ENCODE measurements at regions not wholly inside any gene's neighbourhood (a gene's known extent, or its start where the extent isn't known, plus 50 kb on each side); places are given as distances from the start of the nearest gene placed in this dataset.

GRCh38 chr2:83291083-83291482 lies 1168.0 kb downstream of the SUCLG1 start:
- no peak for TF ChIP-seq CTCF (IDR thresholded peaks at IDR 0.05; ENCODE audit: borderline replicate concordance, extremely low read depth, insufficient read depth)
- no peak overlapping the region for H3K9ac ChIP-seq (ENCODE audit: low read length in 3 of 3)
- no peak overlapping the region for H3K27ac ChIP-seq (ENCODE audit: low read depth in 2 of 2, low read length in 2 of 2)
- DNase-seq: no peak
- FAIRE-seq: no peak
- no peaks in the 10 kb centered on the region for H3K4me1 ChIP-seq (ENCODE audit: control insufficient read depth in 2 of 3, insufficient read depth in 2 of 3, low read depth in 1 of 3, low read length in 3 of 3)
- intact Hi-C loops (cut with DNase I): no loop called here
- no peaks in the 10 kb centered on the region for H3K36me3 ChIP-seq (ENCODE audit: control insufficient read depth in 2 of 3, insufficient read depth in 3 of 3, low read length in 3 of 3)
- no peaks in the 10 kb centered on the region for H3K27me3 ChIP-seq (ENCODE audit: control insufficient read depth, insufficient read depth, low read length)
- H3K4me3 ChIP-seq (ENCODE audit: low read length in 3 of 3): no peak overlapping the region
- H3K9me3 ChIP-seq (ENCODE audit: control insufficient read depth in 2 of 3, insufficient read depth in 1 of 3, low read length in 3 of 3): no peaks in the 10 kb centered on the region

- Histone ChIP-seq H3K9ac (ENCODE audit: low read length in 3 of 3) (no peak overlapping the region), H3K4me3 (ENCODE audit: low read length in 3 of 3) (no peak overlapping the region), H3K27ac (ENCODE audit: low read depth in 2 of 2, low read length in 2 of 2) (no peak overlapping the region), H3K27me3 (ENCODE audit: control insufficient read depth, insufficient read depth, low read length) (no peaks in the 10 kb centered on the region), H3K4me1 (ENCODE audit: control insufficient read depth in 2 of 3, insufficient read depth in 2 of 3, low read depth in 1 of 3, low read length in 3 of 3) (no peaks in the 10 kb centered on the region), H3K9me3 (ENCODE audit: control insufficient read depth in 2 of 3, insufficient read depth in 1 of 3, low read length in 3 of 3) (no peaks in the 10 kb centered on the region), H3K36me3 (ENCODE audit: control insufficient read depth in 2 of 3, insufficient read depth in 3 of 3, low read length in 3 of 3) (no peaks in the 10 kb centered on the region)
- no peak for TF ChIP-seq CTCF (IDR thresholded peaks at IDR 0.05; ENCODE audit: borderline replicate concordance, extremely low read depth, insufficient read depth)
- DNase-seq (peak in 2 of 5 donors; percentile 17 to 48), FAIRE-seq (no peak)
- intact Hi-C loops (cut with DNase I): no loop called here
These were observed 1176.2 kb downstream of the SUCLG1 start for GRCh38 chr2:83282841-83283240.

- intact Hi-C loops (cut with DNase I): no loop called here
- FAIRE-seq: no peak
These were observed 1176.9 kb downstream of the SUCLG1 start for GRCh38 chr2:83282043-83282795.

More at GRCh38 chr2:83282043-83282795, 1176.9 kb downstream of the SUCLG1 start:
- no peak for TF ChIP-seq CTCF (IDR thresholded peaks at IDR 0.05; ENCODE audit: borderline replicate concordance, extremely low read depth, insufficient read depth)
- no peak for DNase-seq
- Histone ChIP-seq H3K36me3 (ENCODE audit: control insufficient read depth in 2 of 3, insufficient read depth in 3 of 3, low read length in 3 of 3) (no peaks in the 10 kb centered on the region), H3K27me3 (ENCODE audit: control insufficient read depth, insufficient read depth, low read length) (no peaks in the 10 kb centered on the region), H3K27ac (ENCODE audit: low read depth in 2 of 2, low read length in 2 of 2) (no peak overlapping the region), H3K4me1 (ENCODE audit: control insufficient read depth in 2 of 3, insufficient read depth in 2 of 3, low read depth in 1 of 3, low read length in 3 of 3) (no peaks in the 10 kb centered on the region), H3K9me3 (ENCODE audit: control insufficient read depth in 2 of 3, insufficient read depth in 1 of 3, low read length in 3 of 3) (no peaks in the 10 kb centered on the region), H3K9ac (ENCODE audit: low read length in 3 of 3) (no peak overlapping the region), H3K4me3 (ENCODE audit: low read length in 3 of 3) (no peak overlapping the region)
